ENCODE measurements at regions not wholly inside any gene's neighbourhood (a gene's known extent, or its start where the extent isn't known, plus 50 kb on each side); places are given as distances from the start of the nearest gene placed in this dataset.

GRCh38 chr6:168724669-168725570 lies 283.9 kb downstream of the SMOC2 start:
- no peak overlapping the region for H3K4me3 Mint-ChIP-seq
- ChIA-PET CTCF (no interaction called here), POLR2A (no interaction called here)
- H3K4me1 Mint-ChIP-seq = no peaks in the 10 kb centered on the region
- ATAC-seq (ENCODE audit: low read depth) (no peak), DNase-seq (no peak)
- H3K9me3 Mint-ChIP-seq = no peaks in the 10 kb centered on the region
- no peak for TF ChIP-seq CTCF (IDR thresholded peaks at IDR 0.05)
- H3K36me3 Mint-ChIP-seq (ENCODE audit: low read depth) = no peaks in the 10 kb centered on the region
- H3K27me3 Mint-ChIP-seq = no peaks in the 10 kb centered on the region
- intact Hi-C loops (cut with micrococcal nuclease) = no loop called here
- no peak overlapping the region for H3K27ac Mint-ChIP-seq

- Mint-ChIP-seq H3K9me3 (no peaks in the 10 kb centered on the region), H3K4me1 (no peaks in the 10 kb centered on the region), H3K27me3 (no peaks in the 10 kb centered on the region), H3K4me3 (no peak overlapping the region), H3K36me3 (ENCODE audit: low read depth) (no peaks in the 10 kb centered on the region), H3K27ac (no peak overlapping the region)
- ChIA-PET CTCF (no interaction called here), POLR2A (interaction anchor here (0.6 kb wide), 1 partner anchor 578 kb away, joined by 3 read pairs; no protein-coding TSS in a partner anchor)
- ATAC-seq (ENCODE audit: low read depth) (no peak), DNase-seq (no peak)
- intact Hi-C loops (cut with micrococcal nuclease) = no loop called here
- no peak for TF ChIP-seq CTCF (IDR thresholded peaks at IDR 0.05)
Observed at GRCh38 chr6:168724033-168724432, 283.0 kb downstream of the SMOC2 start.

GRCh38 chr6:168722397-168722796 lies 281.4 kb downstream of the SMOC2 start:
- Mint-ChIP-seq H3K27ac (no peak overlapping the region), H3K9me3 (no peaks in the 10 kb centered on the region), H3K36me3 (ENCODE audit: low read depth) (no peaks in the 10 kb centered on the region), H3K4me3 (no peak overlapping the region), H3K4me1 (no peaks in the 10 kb centered on the region), H3K27me3 (no peaks in the 10 kb centered on the region)
- intact Hi-C loops (cut with micrococcal nuclease) = no loop called here
- ChIA-PET CTCF (no interaction called here), POLR2A (no interaction called here)
- DNase-seq = no peak
- no peak for ATAC-seq (ENCODE audit: low read depth)
- TF ChIP-seq CTCF (IDR thresholded peaks at IDR 0.05) = no peak

GRCh38 chr6:168721571-168721970 lies 280.6 kb downstream of the SMOC2 start:
- no peaks in the 10 kb centered on the region for H3K36me3 Mint-ChIP-seq (ENCODE audit: low read depth)
- no peak overlapping the region for H3K27ac Mint-ChIP-seq
- no peaks in the 10 kb centered on the region for H3K27me3 Mint-ChIP-seq
- no peak overlapping the region for H3K4me3 Mint-ChIP-seq
- no peak for ATAC-seq (ENCODE audit: low read depth)
- no peaks in the 10 kb centered on the region for H3K9me3 Mint-ChIP-seq
- no peak for DNase-seq
- ChIA-PET POLR2A (no interaction called here), CTCF (no interaction called here)
- no peak for TF ChIP-seq CTCF (IDR thresholded peaks at IDR 0.05)
- intact Hi-C loops (cut with micrococcal nuclease) = no loop called here
- no peaks in the 10 kb centered on the region for H3K4me1 Mint-ChIP-seq

- ChIA-PET CTCF (no interaction called here), POLR2A (no interaction called here)
- DNase-seq (no peak), ATAC-seq (ENCODE audit: low read depth) (no peak)
- no peak overlapping the region for H3K4me3 Mint-ChIP-seq
- H3K9me3 Mint-ChIP-seq = no peaks in the 10 kb centered on the region
- no peaks in the 10 kb centered on the region for H3K27me3 Mint-ChIP-seq
- no peak for TF ChIP-seq CTCF (IDR thresholded peaks at IDR 0.05)
- no peaks in the 10 kb centered on the region for H3K4me1 Mint-ChIP-seq
- no peak overlapping the region for H3K27ac Mint-ChIP-seq
- intact Hi-C loops (cut with micrococcal nuclease) = no loop called here
- no peaks in the 10 kb centered on the region for H3K36me3 Mint-ChIP-seq (ENCODE audit: low read depth)
Observed at GRCh38 chr6:168719901-168720300, 278.9 kb downstream of the SMOC2 start.
